ENCODE measurements at regions not wholly inside any gene's neighbourhood (a gene's known extent, or its start where the extent isn't known, plus 50 kb on each side); places are given as distances from the start of the nearest gene placed in this dataset.

DNA sequence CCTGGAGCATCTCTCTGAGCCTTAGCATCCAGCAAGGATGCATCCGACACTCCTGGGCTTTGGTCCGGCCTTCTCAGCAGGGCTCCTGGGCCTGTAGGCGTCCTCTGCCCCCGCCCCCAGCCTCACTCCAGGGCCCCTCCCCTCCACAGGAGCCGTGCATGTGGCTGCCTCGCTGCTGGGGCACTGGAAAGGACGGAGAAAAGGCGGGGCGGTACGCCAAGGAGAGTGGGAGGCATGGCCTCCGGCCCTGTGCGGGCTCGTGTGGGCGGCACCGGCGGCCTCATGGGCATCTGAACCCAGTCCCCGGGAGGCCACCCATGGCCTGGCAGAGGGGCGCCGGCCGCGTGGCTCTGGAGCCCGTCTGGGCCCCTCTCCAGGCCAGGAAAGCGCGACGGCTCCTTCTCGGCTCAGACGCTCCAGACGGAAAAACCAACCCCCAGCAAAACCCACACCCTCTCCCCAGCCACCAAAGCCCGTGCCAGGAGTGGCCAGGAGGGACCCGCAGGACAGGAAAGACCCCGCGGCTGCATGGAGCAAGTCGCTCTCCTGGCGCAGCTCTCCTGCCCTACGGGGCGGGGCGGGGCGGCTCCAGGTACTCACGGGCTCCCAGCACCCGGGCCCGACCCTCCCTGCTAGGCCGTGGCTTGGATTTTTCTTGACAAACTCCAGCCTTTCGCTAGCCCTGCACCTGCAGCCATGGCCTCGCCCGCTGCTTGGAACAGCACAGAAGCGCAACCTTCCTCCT lies 419.9 kb downstream of the QKI start:
- Histone ChIP-seq H3K27me3 (ENCODE audit: control insufficient read depth in 1 of 2, insufficient read depth in 2 of 2, low read length in 2 of 2) (peaks cover 0 to 18% of the 10 kb centered on the region in 2 experiments; a peak in 2 of 5 replicates), H3K4me2 (ENCODE audit: low read depth, low read length) (no peak overlapping the region), H4K20me1 (ENCODE audit: insufficient read depth, low read length) (no peaks in the 10 kb centered on the region), H3K9me3 (ENCODE audit: low read length) (no peaks in the 10 kb centered on the region), H3K4me1 (ENCODE audit: insufficient read depth, low read length) (no peaks in the 10 kb centered on the region), H3K79me2 (ENCODE audit: insufficient read depth, low read length) (no peaks in the 10 kb centered on the region), H2AFZ (ENCODE audit: low read length) (no peak overlapping the region), H3K27ac (ENCODE audit: extremely low read length, insufficient read depth, low read length) (no peak overlapping the region), H3K4me3 (replicated peaks in 1 of 3; ENCODE audit: insufficient read depth in 1 of 3, low read depth in 2 of 3, low read length in 3 of 3) (no peak overlapping the region), H3K36me3 (replicated peaks in 1 of 2; ENCODE audit: control insufficient read depth in 1 of 2, insufficient read depth in 2 of 2, low read length in 2 of 2) (no peaks in the 10 kb centered on the region), H3K9ac (ENCODE audit: insufficient read depth, low read depth, low read length) (no peak overlapping the region)
- CTCF ChIA-PET (ENCODE audit: low intra/inter-chr PET ratio, low total read pairs) = no interaction called here
- WGBS (ENCODE audit: low lambda C conversion rate) = 51% methylated on average over 38 of the region's 46 CpGs
- BruUV-seq (replicated peaks) = no TSS peak
- ATAC-seq (no peak; the same call in 2 of the 3 replicates), FAIRE-seq (no peak), DNase-seq (ENCODE audit: low spot score) (no peak)
- in situ Hi-C loops (cut with HindIII; ENCODE audit: extremely low pct_ligation_motif_present, low pct_unique_long_range_greater_than_20kb) = no loop called here
- intact Hi-C loops (cut with micrococcal nuclease; ENCODE audit: unreplicated experiment) = no loop called here
- POLR2A ChIA-PET = no interaction called here
- TF ChIP-seq ZNF512B (CRISPR knock-in tag; IDR thresholded peaks at IDR 0.05; ENCODE audit: borderline replicate concordance) = no peak
- TF ChIP-seq TAF15 (IDR thresholded peaks at IDR 0.05; ENCODE audit: low read depth, low read length, poor library complexity, severe bottlenecking) = no peak
- no peak for TF ChIP-seq MEF2D (CRISPR knock-in tag; IDR thresholded peaks at IDR 0.05)
- no peak for TF ChIP-seq MZF1 (CRISPR knock-in tag; IDR thresholded peaks at IDR 0.05; ENCODE audit: borderline replicate concordance)
- TF ChIP-seq ARID2 (CRISPR knock-in tag; IDR thresholded peaks at IDR 0.05; ENCODE audit: borderline replicate concordance) = no peak
- no peak for TF ChIP-seq ZNF446 (CRISPR knock-in tag; IDR thresholded peaks at IDR 0.05)
- TF ChIP-seq ZNF225 (CRISPR knock-in tag; IDR thresholded peaks at IDR 0.05) = no peak
- TF ChIP-seq ZNF674 (CRISPR knock-in tag; IDR thresholded peaks at IDR 0.05; ENCODE audit: low read depth) = no peak
- no peak for TF ChIP-seq ZNF281 (CRISPR knock-in tag; IDR thresholded peaks at IDR 0.05; ENCODE audit: borderline replicate concordance)
- TF ChIP-seq ARID3A (IDR thresholded peaks at IDR 0.05; ENCODE audit: low read depth, low read length) = no peak
- TF ChIP-seq, protein P1, sequence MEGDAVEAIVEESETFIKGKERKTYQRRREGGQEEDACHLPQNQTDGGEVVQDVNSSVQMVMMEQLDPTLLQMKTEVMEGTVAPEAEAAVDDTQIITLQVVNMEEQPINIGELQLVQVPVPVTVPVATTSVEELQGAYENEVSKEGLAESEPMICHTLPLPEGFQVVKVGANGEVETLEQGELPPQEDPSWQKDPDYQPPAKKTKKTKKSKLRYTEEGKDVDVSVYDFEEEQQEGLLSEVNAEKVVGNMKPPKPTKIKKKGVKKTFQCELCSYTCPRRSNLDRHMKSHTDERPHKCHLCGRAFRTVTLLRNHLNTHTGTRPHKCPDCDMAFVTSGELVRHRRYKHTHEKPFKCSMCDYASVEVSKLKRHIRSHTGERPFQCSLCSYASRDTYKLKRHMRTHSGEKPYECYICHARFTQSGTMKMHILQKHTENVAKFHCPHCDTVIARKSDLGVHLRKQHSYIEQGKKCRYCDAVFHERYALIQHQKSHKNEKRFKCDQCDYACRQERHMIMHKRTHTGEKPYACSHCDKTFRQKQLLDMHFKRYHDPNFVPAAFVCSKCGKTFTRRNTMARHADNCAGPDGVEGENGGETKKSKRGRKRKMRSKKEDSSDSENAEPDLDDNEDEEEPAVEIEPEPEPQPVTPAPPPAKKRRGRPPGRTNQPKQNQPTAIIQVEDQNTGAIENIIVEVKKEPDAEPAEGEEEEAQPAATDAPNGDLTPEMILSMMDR (CRISPR knock-in tag; IDR thresholded peaks at IDR 0.05) = no peak
- no peak for TF ChIP-seq ZFP36L1 (CRISPR knock-in tag; IDR thresholded peaks at IDR 0.05)
- TF ChIP-seq ZIK1 (CRISPR knock-in tag; IDR thresholded peaks at IDR 0.05; ENCODE audit: borderline replicate concordance, low read depth) = no peak
- TF ChIP-seq ZNF121 (CRISPR knock-in tag; IDR thresholded peaks at IDR 0.05) = no peak
- no peak for TF ChIP-seq TP53 (CRISPR knock-in tag; conservative IDR thresholded peaks at IDR 0.05)

All from HepG2 (cell line).